NB4 (cell line): ENCODE measurements at regions not wholly inside any gene's neighbourhood (a gene's known extent, or its start where the extent isn't known, plus 50 kb on each side); places are given as distances from the start of the nearest gene placed in this dataset.

Source experiments
- MYC ChIP-seq: IDR thresholded peaks from 2 replicates; pipeline ENCODE4 v1.6.1; 2011; ENCODE audit warnings: low read depth, low read length
- TF ChIP-seq, protein P1 (sequence below): IDR thresholded peaks from one replicate; pipeline ENCODE4 v1.5.1; 2012; ENCODE audit warnings: low read depth, low read length

DNA sequence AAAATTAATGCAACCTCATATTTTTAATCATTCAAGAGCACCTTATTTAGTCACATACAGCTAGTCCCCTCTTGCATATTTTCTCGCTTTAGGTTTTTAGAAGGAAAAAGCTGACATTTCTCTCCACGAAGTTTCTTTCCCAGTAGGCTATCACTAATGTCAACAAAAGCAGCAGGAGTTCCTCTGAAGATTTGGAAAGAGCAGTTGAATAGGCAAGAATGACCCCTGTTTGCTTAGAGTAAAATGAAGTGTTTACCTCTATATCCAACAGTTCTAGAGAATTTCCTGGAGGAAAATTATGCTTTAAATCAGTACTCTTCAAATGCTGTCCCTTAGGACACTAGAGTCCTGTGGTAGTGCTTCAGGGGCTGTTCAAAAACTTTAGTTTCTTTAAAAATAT, 188.1 kb upstream of the PRKD1 start:
- TF ChIP-seq, protein P1, sequence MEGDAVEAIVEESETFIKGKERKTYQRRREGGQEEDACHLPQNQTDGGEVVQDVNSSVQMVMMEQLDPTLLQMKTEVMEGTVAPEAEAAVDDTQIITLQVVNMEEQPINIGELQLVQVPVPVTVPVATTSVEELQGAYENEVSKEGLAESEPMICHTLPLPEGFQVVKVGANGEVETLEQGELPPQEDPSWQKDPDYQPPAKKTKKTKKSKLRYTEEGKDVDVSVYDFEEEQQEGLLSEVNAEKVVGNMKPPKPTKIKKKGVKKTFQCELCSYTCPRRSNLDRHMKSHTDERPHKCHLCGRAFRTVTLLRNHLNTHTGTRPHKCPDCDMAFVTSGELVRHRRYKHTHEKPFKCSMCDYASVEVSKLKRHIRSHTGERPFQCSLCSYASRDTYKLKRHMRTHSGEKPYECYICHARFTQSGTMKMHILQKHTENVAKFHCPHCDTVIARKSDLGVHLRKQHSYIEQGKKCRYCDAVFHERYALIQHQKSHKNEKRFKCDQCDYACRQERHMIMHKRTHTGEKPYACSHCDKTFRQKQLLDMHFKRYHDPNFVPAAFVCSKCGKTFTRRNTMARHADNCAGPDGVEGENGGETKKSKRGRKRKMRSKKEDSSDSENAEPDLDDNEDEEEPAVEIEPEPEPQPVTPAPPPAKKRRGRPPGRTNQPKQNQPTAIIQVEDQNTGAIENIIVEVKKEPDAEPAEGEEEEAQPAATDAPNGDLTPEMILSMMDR: no peak
- TF ChIP-seq MYC: no peak
